Left lung (tissue), 4 donors: ENCODE measurements at regions not wholly inside any gene's neighbourhood (a gene's known extent, or its start where the extent isn't known, plus 50 kb on each side); places are given as distances from the start of the nearest gene placed in this dataset.
"Not testable (repeated sequence)": the region's sequence is repeated elsewhere in the genome, so short reads cannot be mapped to it uniquely, and the experiment has no call there.

Experiments
- ATAC-seq: fragments of 200-7000 bp; cut with Tn5 transposase; one replicate; pipeline ENCODE4 v1.9.1; 2020; ENCODE audit warnings: moderate library complexity
- DNase-seq, 4 donors: peaks; one replicate each; pipeline ENCODE4 v3.0.0-alpha.2; 2013 to 2020
- H3K27ac ChIP-seq, 2 donors: fragments of 200-600 bp; sonication (generic) in 1 of 2; one replicate each; pipeline versions ENCODE4 v1.5.0 to v1.8.0; 2020 to 2021
- H3K27me3 ChIP-seq, 2 donors: fragments of 200-600 bp; sonication (generic) in 1 of 2; one replicate each; pipeline versions ENCODE4 v1.5.0 to v1.8.0; 2020 to 2021
- H3K36me3 ChIP-seq, 2 donors: fragments of 200-600 bp; sonication (generic) in 1 of 2; one replicate each; pipeline versions ENCODE4 v1.5.0 to v1.8.0; 2020 to 2021
- H3K4me1 ChIP-seq, 2 donors: fragments of 200-600 bp; one replicate each; pipeline ENCODE4 v1.8.0; 2021
- H3K4me3 ChIP-seq, 2 donors: fragments of 200-600 bp; sonication (generic) in 1 of 2; one replicate each; pipeline versions ENCODE4 v1.5.0 to v1.8.0; 2020 to 2021; ENCODE audit warnings: mild to moderate bottlenecking in 1 of 2
- H3K9me3 ChIP-seq, 2 donors: fragments of 200-600 bp; sonication (generic) in 1 of 2; one replicate each; pipeline versions ENCODE4 v1.5.0 to v1.8.0; 2020 to 2021
- CTCF ChIP-seq, 2 donors: fragments of 200-600 bp; sonication (generic) in 1 of 2; IDR thresholded peaks; one replicate each; pipeline versions ENCODE4 v1.5.0 to v1.8.0; 2021; ENCODE audit warnings: antibody characterized with exemption in 2 of 2
- intact Hi-C, 2 donors: fragments of 100-400 bp; cut with DNase I; formaldehyde crosslinking; loops; one replicate each; pipeline versions ENCODE4 v1.11.2 to v1.14.2; 2022
- donor health status: DM: no; HTN: yes; CAD: no.
- donor health status: DM: no; HTN: no; CAD: no.

GRCh38 chr7:407721-408539 is 111.7 kb downstream of the PDGFA start:
- DNase-seq (no peak), ATAC-seq (no peak)
- peaks cover 0 to 41% of the 10 kb centered on the region in 2 donors for H3K27me3 ChIP-seq
- H3K4me3 ChIP-seq, result no peak overlapping the region
- no peaks in the 10 kb centered on the region for H3K36me3 ChIP-seq
- H3K9me3 ChIP-seq, result no peaks in the 10 kb centered on the region
- H3K27ac ChIP-seq, result no peak overlapping the region
- no peaks in the 10 kb centered on the region for H3K4me1 ChIP-seq
- TF ChIP-seq CTCF (IDR thresholded peaks at IDR 0.05), result no peak
- intact Hi-C loops, result no loop called here

- no peaks in the 10 kb centered on the region for H3K4me1 ChIP-seq
- no peak for TF ChIP-seq CTCF (IDR thresholded peaks at IDR 0.05)
- H3K27ac ChIP-seq, result no peak overlapping the region
- peak in 1 of 4 donors; percentile 67 for DNase-seq
- ATAC-seq, result no peak
- intact Hi-C loops, result no loop called here
- H3K36me3 ChIP-seq, result no peaks in the 10 kb centered on the region
- no peak overlapping the region for H3K4me3 ChIP-seq
- no peaks in the 10 kb centered on the region for H3K9me3 ChIP-seq
- peaks cover 0 to 41% of the 10 kb centered on the region in 2 donors for H3K27me3 ChIP-seq
These were observed 110.8 kb downstream of the PDGFA start for GRCh38 chr7:408751-409311.

- no peaks in the 10 kb centered on the region for H3K9me3 ChIP-seq
- DNase-seq (no peak), ATAC-seq (no peak)
- no peaks in the 10 kb centered on the region for H3K4me1 ChIP-seq
- H3K27me3 ChIP-seq, result peaks cover 0 to 41% of the 10 kb centered on the region in 2 donors
- no peak for TF ChIP-seq CTCF (IDR thresholded peaks at IDR 0.05)
- no peak overlapping the region for H3K4me3 ChIP-seq
- intact Hi-C loops, result no loop called here
- H3K27ac ChIP-seq, result no peak overlapping the region
- no peaks in the 10 kb centered on the region for H3K36me3 ChIP-seq
These were observed 110.0 kb downstream of the PDGFA start for GRCh38 chr7:409339-410281.

- TF ChIP-seq CTCF (IDR thresholded peaks at IDR 0.05), result no peak
- Histone ChIP-seq H3K27me3 (peaks cover 0 to 33% of the 10 kb centered on the region in 2 donors), H3K36me3 (no peaks in the 10 kb centered on the region), H3K9me3 (no peaks in the 10 kb centered on the region), H3K4me3 (no peak overlapping the region), H3K4me1 (no peaks in the 10 kb centered on the region), H3K27ac (no peak overlapping the region)
- peak in 1 of 4 donors; percentile 76 for DNase-seq
- intact Hi-C loops, result no loop called here
- no peak for ATAC-seq
These were observed 109.2 kb downstream of the PDGFA start for GRCh38 chr7:410395-410910.

- H3K9me3 ChIP-seq, H3K4me1 ChIP-seq, H3K27ac ChIP-seq, ATAC-seq, intact Hi-C loops, H3K4me3 ChIP-seq, DNase-seq, H3K36me3 ChIP-seq: not testable (repeated sequence)
- H3K27me3 ChIP-seq, result peaks cover 0 to 28% of the 10 kb centered on the region in 2 donors
These were observed 108.5 kb downstream of the PDGFA start for GRCh38 chr7:411116-411515.
